Peyer's patch (tissue), 4 donors: ENCODE measurements at regions not wholly inside any gene's neighbourhood (a gene's known extent, or its start where the extent isn't known, plus 50 kb on each side); places are given as distances from the start of the nearest gene placed in this dataset.

Experiments used
- POLR2A ChIP-seq, 2 donors: fragments of 450-650 bp; IDR thresholded peaks; one replicate each; pipeline ENCODE4 v1.5.1; 2017; ENCODE audit warnings: antibody characterized with exemption in 2 of 2, mild to moderate bottlenecking in 2 of 2, moderate library complexity in 2 of 2
- TF ChIP-seq, protein P1 (sequence below), 6 experiments: fragments of 450-650 bp in 4 of 6; fragments of 200-600 bp in 2 of 6; sonication (generic) in 1 of 6; IDR thresholded peaks; one replicate each; pipeline ENCODE4 v1.5.1; 2017 to 2019; ENCODE audit warnings: antibody characterized with exemption in 6 of 6, mild to moderate bottlenecking in 3 of 6, moderate library complexity in 1 of 6

DNA sequence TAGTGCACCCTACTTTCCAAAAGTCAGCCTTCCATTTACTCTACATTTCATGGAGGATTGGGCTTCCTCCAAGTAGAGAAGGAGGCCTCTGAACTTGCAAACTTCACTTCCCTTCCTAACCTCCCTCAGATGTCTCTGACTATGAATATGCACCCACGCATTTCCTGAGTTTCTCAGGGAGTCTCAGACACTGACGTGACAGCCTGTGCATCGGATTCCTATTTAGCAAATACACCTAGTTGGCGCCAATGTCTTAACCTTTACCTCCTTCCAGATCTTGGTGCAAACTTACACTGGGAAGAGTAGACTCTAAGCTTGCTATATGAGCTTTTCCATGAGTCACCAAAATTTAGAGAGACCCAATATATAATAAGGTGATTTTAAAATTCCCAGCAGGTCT, 920.1 kb upstream of the AUTS2 start:
- TF ChIP-seq, protein P1, sequence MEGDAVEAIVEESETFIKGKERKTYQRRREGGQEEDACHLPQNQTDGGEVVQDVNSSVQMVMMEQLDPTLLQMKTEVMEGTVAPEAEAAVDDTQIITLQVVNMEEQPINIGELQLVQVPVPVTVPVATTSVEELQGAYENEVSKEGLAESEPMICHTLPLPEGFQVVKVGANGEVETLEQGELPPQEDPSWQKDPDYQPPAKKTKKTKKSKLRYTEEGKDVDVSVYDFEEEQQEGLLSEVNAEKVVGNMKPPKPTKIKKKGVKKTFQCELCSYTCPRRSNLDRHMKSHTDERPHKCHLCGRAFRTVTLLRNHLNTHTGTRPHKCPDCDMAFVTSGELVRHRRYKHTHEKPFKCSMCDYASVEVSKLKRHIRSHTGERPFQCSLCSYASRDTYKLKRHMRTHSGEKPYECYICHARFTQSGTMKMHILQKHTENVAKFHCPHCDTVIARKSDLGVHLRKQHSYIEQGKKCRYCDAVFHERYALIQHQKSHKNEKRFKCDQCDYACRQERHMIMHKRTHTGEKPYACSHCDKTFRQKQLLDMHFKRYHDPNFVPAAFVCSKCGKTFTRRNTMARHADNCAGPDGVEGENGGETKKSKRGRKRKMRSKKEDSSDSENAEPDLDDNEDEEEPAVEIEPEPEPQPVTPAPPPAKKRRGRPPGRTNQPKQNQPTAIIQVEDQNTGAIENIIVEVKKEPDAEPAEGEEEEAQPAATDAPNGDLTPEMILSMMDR (IDR thresholded peaks at IDR 0.05) = no peak
- no peak for TF ChIP-seq POLR2A (IDR thresholded peaks at IDR 0.05)
